Pancreas (tissue), 10 donors: ENCODE measurements at regions not wholly inside any gene's neighbourhood (a gene's known extent, or its start where the extent isn't known, plus 50 kb on each side); places are given as distances from the start of the nearest gene placed in this dataset.
A peak's percentile ranks its signal among the peaks of the same experiment; 100 is the strongest.

Experiments
- ATAC-seq, 4 donors: fragments of 200-7000 bp; cut with Tn5 transposase; one replicate each; pipeline versions ENCODE4 v1.8.0 to v1.9.1; 2020; ENCODE audit warnings: mild to moderate bottlenecking in 4 of 4, moderate library complexity in 4 of 4
- DNase-seq, 6 donors: peaks; one replicate each; pipeline ENCODE4 v3.0.0-alpha.2; 2020
- FAIRE-seq: peaks from 2 replicates; lab custom pipeline; 2012; peaks lifted over from hg19 to GRCh38; lab: Jason Lieb, UNC
- H3K27ac ChIP-seq, 4 donors: fragments of 200-600 bp; sonication (generic); 1 replicate in 3 of 4; 2 replicates in 1 of 4; pipeline versions ENCODE4 v1.5.0 to v1.8.0; 2020
- H3K27me3 ChIP-seq, 4 donors: fragments of 200-600 bp; one replicate each; pipeline ENCODE4 v1.8.0; 2021
- H3K36me3 ChIP-seq, 3 donors: fragments of 200-600 bp; sonication (generic) in 1 of 3; one replicate each; pipeline versions ENCODE4 v1.5.0 to v1.8.0; 2020 to 2021
- H3K4me1 ChIP-seq, 3 donors: fragments of 200-600 bp; one replicate each; pipeline ENCODE4 v1.8.0; 2021
- H3K4me3 ChIP-seq, 4 donors: fragments of 200-600 bp; sonication (generic) in 2 of 4; one replicate each; pipeline versions ENCODE4 v1.5.0 to v1.8.0; 2020 to 2021
- H3K9me3 ChIP-seq, 4 donors: fragments of 200-600 bp; one replicate each; pipeline ENCODE4 v1.8.0; 2021
- CTCF ChIP-seq, 4 donors: fragments of 200-600 bp; sonication (generic) in 3 of 4; IDR thresholded peaks; one replicate each; pipeline versions ENCODE4 v1.5.0 to v1.8.0; 2021; ENCODE audit warnings: antibody characterized with exemption in 4 of 4
- WGBS, 2 donors: extraction: QIAGEN DNeasy Blood & Tissue Kit; methylation state at CpG; one replicate each; pipeline ENCODE4 v1.1.7; 2013; 5-methylcytosine and 5-hydroxymethylcytosine counted together
- intact Hi-C, 3 donors: fragments of 100-400 bp; cut with DNase I; formaldehyde crosslinking; loops; one replicate each; pipeline versions ENCODE4 v1.11.1 to v1.14.2; 2022
- donor health status: healthy with polysubstance abuse.
- donor health status: DM: no; HTN: no; CAD: no; lungs with moderate emphysema.
- donor health status: DM: no; HTN: no; CAD: no.
- donor health status: control.
- donor health status: control.
- donor health status: Bipolar disorder and iron deficiency.
- donor health status: DM: yes; HTN: yes; CAD: no.
- donor health status: DM: no; HTN: no; CAD: no.
- donor health status: DM: no; HTN: no; CAD: no.
- donor health status: DM: yes; HTN: yes; CAD: no.

- H3K27me3 ChIP-seq: no peaks in the 10 kb centered on the region
- TF ChIP-seq CTCF (IDR thresholded peaks at IDR 0.05): no peak
- no peaks in the 10 kb centered on the region for H3K36me3 ChIP-seq
- no peak for ATAC-seq
- H3K4me3 ChIP-seq: no peak overlapping the region
- intact Hi-C loops: no loop called here
- no peaks in the 10 kb centered on the region for H3K9me3 ChIP-seq
- WGBS, 2 donors: 64 to 77% methylated on average over 3 of the region's 3 CpGs
- no peaks in the 10 kb centered on the region for H3K4me1 ChIP-seq
- no peak for FAIRE-seq
- H3K27ac ChIP-seq: no peak overlapping the region
- no peak for DNase-seq
Measured at GRCh38 chr3:162285259-162285658, 788.7 kb downstream of the OTOL1 start.

GRCh38 chr3:162287600-162287999 is 791.0 kb downstream of the OTOL1 start:
- Histone ChIP-seq H3K4me1 (no peaks in the 10 kb centered on the region), H3K9me3 (no peaks in the 10 kb centered on the region), H3K27me3 (no peaks in the 10 kb centered on the region), H3K36me3 (no peaks in the 10 kb centered on the region), H3K27ac (no peak overlapping the region), H3K4me3 (no peak overlapping the region)
- intact Hi-C loops: no loop called here
- 38 to 62% methylated on average over 2 of the region's 2 CpGs for WGBS, 2 donors
- no peak for TF ChIP-seq CTCF (IDR thresholded peaks at IDR 0.05)
- FAIRE-seq (no peak), DNase-seq (no peak), ATAC-seq (no peak)

- H3K4me3 ChIP-seq: no peak overlapping the region
- H3K27ac ChIP-seq: no peak overlapping the region
- DNase-seq (no peak), FAIRE-seq (no peak), ATAC-seq (no peak)
- H3K4me1 ChIP-seq: no peaks in the 10 kb centered on the region
- no peaks in the 10 kb centered on the region for H3K36me3 ChIP-seq
- WGBS, 2 donors: 30 to 40% methylated on average over 1 of the region's 1 CpG
- intact Hi-C loops: no loop called here
- no peaks in the 10 kb centered on the region for H3K27me3 ChIP-seq
- TF ChIP-seq CTCF (IDR thresholded peaks at IDR 0.05): no peak
- H3K9me3 ChIP-seq: no peaks in the 10 kb centered on the region
Measured at GRCh38 chr3:162292409-162292808, 795.8 kb downstream of the OTOL1 start.

GRCh38 chr3:162295323-162295983 is 798.8 kb downstream of the OTOL1 start:
- Histone ChIP-seq H3K27me3 (no peaks in the 10 kb centered on the region), H3K4me3 (no peak overlapping the region), H3K36me3 (no peaks in the 10 kb centered on the region), H3K4me1 (no peaks in the 10 kb centered on the region), H3K9me3 (no peaks in the 10 kb centered on the region), H3K27ac (no peak overlapping the region)
- WGBS, 2 donors: 46 to 54% methylated on average over 6 of the region's 6 CpGs
- peak in 1 of 4 donors; percentile 28 for ATAC-seq
- no peak for TF ChIP-seq CTCF (IDR thresholded peaks at IDR 0.05)
- no peak for FAIRE-seq
- no peak for DNase-seq
- intact Hi-C loops: no loop called here

- DNase-seq (no peak), ATAC-seq (no peak), FAIRE-seq (no peak)
- intact Hi-C loops: no loop called here
- H3K4me1 ChIP-seq: no peaks in the 10 kb centered on the region
- no peak overlapping the region for H3K27ac ChIP-seq
- no peaks in the 10 kb centered on the region for H3K27me3 ChIP-seq
- no peak overlapping the region for H3K4me3 ChIP-seq
- WGBS, 2 donors: 60 to 64% methylated on average over 5 of the region's 5 CpGs
- no peak for TF ChIP-seq CTCF (IDR thresholded peaks at IDR 0.05)
- no peaks in the 10 kb centered on the region for H3K9me3 ChIP-seq
- no peaks in the 10 kb centered on the region for H3K36me3 ChIP-seq
Measured at GRCh38 chr3:162302983-162303624, 806.5 kb downstream of the OTOL1 start.
